Testis (tissue), 2 donors: ENCODE measurements at regions not wholly inside any gene's neighbourhood (a gene's known extent, or its start where the extent isn't known, plus 50 kb on each side); places are given as distances from the start of the nearest gene placed in this dataset.

Experiments used
- DNase-seq: peaks from one replicate; pipeline ENCODE4 v3.0.0-alpha.2; 2019
- H3K27ac ChIP-seq, 2 donors: fragments of 200-600 bp; sonication (generic); one replicate each; pipeline ENCODE4 v1.5.1; 2019
- H3K27me3 ChIP-seq: fragments of 200-600 bp; sonication (generic); one replicate; pipeline ENCODE4 v1.5.1; 2019
- H3K36me3 ChIP-seq: fragments of 200-600 bp; sonication (generic); one replicate; pipeline ENCODE4 v1.5.1; 2017; ENCODE audit warnings: low read depth; ENCODE audit errors: missing control alignments
- H3K4me1 ChIP-seq: fragments of 200-600 bp; sonication (generic); one replicate; pipeline ENCODE4 v1.5.1; 2019
- H3K4me3 ChIP-seq, 2 donors: fragments of 200-600 bp; sonication (generic); one replicate each; pipeline ENCODE4 v1.5.1; 2017 to 2019
- H3K9me3 ChIP-seq: fragments of 200-600 bp; sonication (generic); one replicate; pipeline ENCODE4 v1.5.1; 2017
- POLR2A ChIP-seq: fragments of 450-650 bp; IDR thresholded peaks from one replicate; pipeline ENCODE4 v1.6.1; 2017; ENCODE audit warnings: antibody characterized with exemption, mild to moderate bottlenecking, moderate library complexity
- WGBS, 2 donors: methylation state at CpG; one replicate each; pipeline ENCODE4 v1.1.5; 2018; 5-methylcytosine and 5-hydroxymethylcytosine counted together
- intact Hi-C: fragments of 100-400 bp; cut with DNase I; formaldehyde crosslinking; loops from one replicate; pipeline ENCODE4 v1.15.1; 2023; ENCODE audit warnings: low total_unique reads
- TF ChIP-seq, protein P1 (sequence below), 3 experiments: fragments of 450-650 bp in 2 of 3; fragments of 200-600 bp in 1 of 3; sonication (generic) in 1 of 3; IDR thresholded peaks; one replicate each; pipeline ENCODE4 v1.5.1; 2016 to 2019; ENCODE audit warnings: antibody characterized with exemption in 3 of 3, mild to moderate bottlenecking in 2 of 3, moderate library complexity in 1 of 3

GRCh38 chr18:51575171-51575570 lies 377.7 kb upstream of the MEX3C start:
- Histone ChIP-seq H3K4me1 (no peaks in the 10 kb centered on the region), H3K27ac (no peak overlapping the region), H3K9me3 (no peaks in the 10 kb centered on the region), H3K36me3 (no peaks in the 10 kb centered on the region), H3K4me3 (no peak overlapping the region), H3K27me3 (no peaks in the 10 kb centered on the region)
- 91% methylated on average over 2 of the region's 2 CpGs for WGBS, 2 donors
- TF ChIP-seq POLR2A: no peak
- TF ChIP-seq, protein P1, sequence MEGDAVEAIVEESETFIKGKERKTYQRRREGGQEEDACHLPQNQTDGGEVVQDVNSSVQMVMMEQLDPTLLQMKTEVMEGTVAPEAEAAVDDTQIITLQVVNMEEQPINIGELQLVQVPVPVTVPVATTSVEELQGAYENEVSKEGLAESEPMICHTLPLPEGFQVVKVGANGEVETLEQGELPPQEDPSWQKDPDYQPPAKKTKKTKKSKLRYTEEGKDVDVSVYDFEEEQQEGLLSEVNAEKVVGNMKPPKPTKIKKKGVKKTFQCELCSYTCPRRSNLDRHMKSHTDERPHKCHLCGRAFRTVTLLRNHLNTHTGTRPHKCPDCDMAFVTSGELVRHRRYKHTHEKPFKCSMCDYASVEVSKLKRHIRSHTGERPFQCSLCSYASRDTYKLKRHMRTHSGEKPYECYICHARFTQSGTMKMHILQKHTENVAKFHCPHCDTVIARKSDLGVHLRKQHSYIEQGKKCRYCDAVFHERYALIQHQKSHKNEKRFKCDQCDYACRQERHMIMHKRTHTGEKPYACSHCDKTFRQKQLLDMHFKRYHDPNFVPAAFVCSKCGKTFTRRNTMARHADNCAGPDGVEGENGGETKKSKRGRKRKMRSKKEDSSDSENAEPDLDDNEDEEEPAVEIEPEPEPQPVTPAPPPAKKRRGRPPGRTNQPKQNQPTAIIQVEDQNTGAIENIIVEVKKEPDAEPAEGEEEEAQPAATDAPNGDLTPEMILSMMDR (IDR thresholded peaks at IDR 0.05): no peak
- intact Hi-C loops: no loop called here
- no peak for DNase-seq

DNA sequence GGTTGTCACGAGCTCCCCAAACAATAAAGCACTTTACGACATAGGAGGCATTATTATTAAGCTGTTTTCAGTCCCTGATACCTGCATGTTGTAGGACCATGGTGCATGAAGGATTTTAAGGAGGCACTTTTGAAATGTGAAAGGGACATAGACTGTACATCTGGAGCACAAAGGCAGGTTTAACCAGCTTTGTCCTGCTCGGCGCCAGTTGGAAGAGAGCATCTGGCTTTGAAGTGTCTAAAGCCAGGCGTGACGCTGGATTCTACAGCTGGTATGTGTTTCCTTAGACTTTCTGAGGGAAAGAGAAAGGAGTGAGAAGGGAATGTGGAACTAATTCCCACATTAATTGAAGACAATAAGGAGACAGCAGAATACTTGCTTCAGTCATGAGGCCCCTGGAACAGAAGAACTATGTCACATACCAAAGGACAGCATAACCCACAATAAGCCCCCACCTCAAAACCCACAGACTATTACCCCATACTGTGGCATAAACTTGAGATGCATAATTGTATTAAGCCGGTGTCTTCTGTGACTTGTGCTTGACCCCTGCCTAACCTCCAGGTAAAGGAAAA lies 381.0 kb upstream of the MEX3C start:
- Histone ChIP-seq H3K9me3 (no peaks in the 10 kb centered on the region), H3K27me3 (no peaks in the 10 kb centered on the region), H3K4me1 (no peaks in the 10 kb centered on the region), H3K36me3 (no peaks in the 10 kb centered on the region), H3K27ac (no peak overlapping the region), H3K4me3 (no peak overlapping the region)
- 82 to 95% methylated on average over 7 of the region's 7 CpGs for WGBS, 2 donors
- no peak for DNase-seq
- TF ChIP-seq, protein P1 (IDR thresholded peaks at IDR 0.05): no peak
- TF ChIP-seq POLR2A: no peak
- intact Hi-C loops: no loop called here

DNA sequence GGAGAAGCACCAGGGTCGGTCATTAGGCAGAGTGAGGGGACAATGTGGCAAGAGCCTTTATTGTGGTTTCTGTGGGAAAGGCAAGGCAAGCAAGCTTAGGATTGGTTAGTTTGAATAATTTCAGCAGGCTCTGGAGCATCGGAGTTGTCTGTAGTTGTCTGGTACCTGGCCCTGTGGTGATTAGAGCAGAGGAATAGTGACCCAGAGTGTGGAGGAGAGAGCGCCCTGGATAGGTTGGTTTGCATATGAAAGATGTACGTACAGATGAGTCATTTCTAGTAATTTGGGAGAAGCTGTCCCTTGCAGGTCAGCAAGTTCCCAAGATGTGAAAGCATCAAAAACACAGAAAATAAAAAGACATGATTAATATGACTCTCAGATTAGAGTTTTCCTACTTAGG lies 383.1 kb upstream of the MEX3C start:
- H3K4me3 ChIP-seq: no peak overlapping the region
- H3K27me3 ChIP-seq: no peaks in the 10 kb centered on the region
- TF ChIP-seq, protein P1 (IDR thresholded peaks at IDR 0.05): no peak
- no peak for TF ChIP-seq POLR2A
- no peaks in the 10 kb centered on the region for H3K36me3 ChIP-seq
- H3K27ac ChIP-seq: no peak overlapping the region
- DNase-seq: no peak
- intact Hi-C loops: no loop called here
- no peaks in the 10 kb centered on the region for H3K9me3 ChIP-seq
- no peaks in the 10 kb centered on the region for H3K4me1 ChIP-seq
- WGBS, 2 donors: 86 to 92% methylated on average over 4 of the region's 4 CpGs

DNA sequence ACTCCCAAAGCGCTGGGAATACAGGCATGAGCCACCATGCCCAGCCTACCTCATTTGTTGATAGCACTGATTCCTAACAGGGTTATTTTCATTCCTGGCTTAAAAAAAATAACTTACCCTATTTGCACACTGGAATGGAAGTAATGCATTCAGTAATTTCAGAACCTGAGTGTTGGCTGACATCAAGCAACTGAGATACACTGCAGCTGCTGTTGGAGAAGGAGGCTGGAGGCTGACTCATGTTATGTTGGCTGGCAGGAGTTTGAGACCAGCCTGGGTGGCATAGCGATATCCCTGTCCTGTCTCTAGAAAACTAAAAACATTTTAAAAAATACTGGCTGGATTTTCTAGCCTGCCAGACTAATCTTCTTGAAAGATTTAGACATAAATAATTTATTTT lies 385.1 kb upstream of the MEX3C start:
- no peak overlapping the region for H3K27ac ChIP-seq
- TF ChIP-seq, protein P1 (IDR thresholded peaks at IDR 0.05): no peak
- TF ChIP-seq POLR2A: no peak
- H3K4me1 ChIP-seq: no peaks in the 10 kb centered on the region
- H3K27me3 ChIP-seq: no peaks in the 10 kb centered on the region
- intact Hi-C loops: no loop called here
- no peak overlapping the region for H3K4me3 ChIP-seq
- no peaks in the 10 kb centered on the region for H3K9me3 ChIP-seq
- WGBS, 2 donors: 95 to 98% methylated on average over 2 of the region's 2 CpGs
- DNase-seq: no peak
- no peaks in the 10 kb centered on the region for H3K36me3 ChIP-seq

GRCh38 chr18:51588616-51589015 lies 391.1 kb upstream of the MEX3C start:
- TF ChIP-seq POLR2A: no peak
- TF ChIP-seq, protein P1 (IDR thresholded peaks at IDR 0.05): no peak
- 68 to 74% methylated on average over 3 of the region's 3 CpGs for WGBS, 2 donors
- Histone ChIP-seq H3K9me3 (no peaks in the 10 kb centered on the region), H3K4me1 (no peaks in the 10 kb centered on the region), H3K4me3 (no peak overlapping the region), H3K36me3 (no peaks in the 10 kb centered on the region), H3K27ac (no peak overlapping the region), H3K27me3 (no peaks in the 10 kb centered on the region)
- intact Hi-C loops: no loop called here
- no peak for DNase-seq
